Fibroblast of pulmonary artery (primary cell): ENCODE measurements at regions not wholly inside any gene's neighbourhood (a gene's known extent, or its start where the extent isn't known, plus 50 kb on each side); places are given as distances from the start of the nearest gene placed in this dataset.

Experiments
- DNase-seq: peaks from one replicate; pipeline ENCODE4 v3.0.0-alpha.2; 2010; ENCODE audit warnings: low read depth
- H3K4me3 ChIP-seq: replicated peaks from 2 replicates; pipeline ENCODE4 v1.5.1; 2011; ENCODE audit warnings: low read depth, mild to moderate bottlenecking, control low read depth, low read length, moderate library complexity
- TF ChIP-seq, protein P1 (sequence below): IDR thresholded peaks from 2 replicates; pipeline ENCODE4 v1.5.1; 2011; ENCODE audit warnings: mild to moderate bottlenecking, control low read depth, low read length, inconsistent platforms; ENCODE audit errors: missing control alignments

- TF ChIP-seq, protein P1, sequence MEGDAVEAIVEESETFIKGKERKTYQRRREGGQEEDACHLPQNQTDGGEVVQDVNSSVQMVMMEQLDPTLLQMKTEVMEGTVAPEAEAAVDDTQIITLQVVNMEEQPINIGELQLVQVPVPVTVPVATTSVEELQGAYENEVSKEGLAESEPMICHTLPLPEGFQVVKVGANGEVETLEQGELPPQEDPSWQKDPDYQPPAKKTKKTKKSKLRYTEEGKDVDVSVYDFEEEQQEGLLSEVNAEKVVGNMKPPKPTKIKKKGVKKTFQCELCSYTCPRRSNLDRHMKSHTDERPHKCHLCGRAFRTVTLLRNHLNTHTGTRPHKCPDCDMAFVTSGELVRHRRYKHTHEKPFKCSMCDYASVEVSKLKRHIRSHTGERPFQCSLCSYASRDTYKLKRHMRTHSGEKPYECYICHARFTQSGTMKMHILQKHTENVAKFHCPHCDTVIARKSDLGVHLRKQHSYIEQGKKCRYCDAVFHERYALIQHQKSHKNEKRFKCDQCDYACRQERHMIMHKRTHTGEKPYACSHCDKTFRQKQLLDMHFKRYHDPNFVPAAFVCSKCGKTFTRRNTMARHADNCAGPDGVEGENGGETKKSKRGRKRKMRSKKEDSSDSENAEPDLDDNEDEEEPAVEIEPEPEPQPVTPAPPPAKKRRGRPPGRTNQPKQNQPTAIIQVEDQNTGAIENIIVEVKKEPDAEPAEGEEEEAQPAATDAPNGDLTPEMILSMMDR = no peak
- DNase-seq = no peak
Observed at GRCh38 chr14:27078191-27078590, 480.4 kb upstream of the NOVA1 start.

DNA sequence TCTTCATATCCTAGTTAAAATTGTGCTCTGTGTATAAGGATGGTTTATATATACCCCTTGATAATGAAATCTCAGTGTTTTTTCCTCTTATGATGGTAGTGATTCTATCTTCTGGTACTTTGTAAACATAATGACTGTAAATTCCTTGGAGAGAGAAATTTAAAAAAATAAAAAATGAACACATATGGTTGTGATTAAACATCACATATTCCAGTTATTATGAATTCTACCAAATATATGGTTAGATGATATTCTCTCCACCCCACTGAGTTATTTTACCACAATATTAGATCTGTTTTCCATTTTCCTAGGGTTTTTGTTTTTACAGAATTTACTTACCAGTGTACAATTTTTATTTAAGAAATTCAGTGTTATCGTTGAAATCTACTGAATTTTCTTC lies 481.9 kb upstream of the NOVA1 start:
- TF ChIP-seq, protein P1 = no peak
- no peak overlapping the region for H3K4me3 ChIP-seq
- no peak for DNase-seq

More at GRCh38 chr14:27078191-27078590, 480.4 kb upstream of the NOVA1 start:
- no peak overlapping the region for H3K4me3 ChIP-seq

GRCh38 chr14:27085500-27085899 lies 487.7 kb upstream of the NOVA1 start:
- TF ChIP-seq, protein P1 = no peak

GRCh38 chr14:27090716-27091115 lies 492.9 kb upstream of the NOVA1 start:
- H3K4me3 ChIP-seq = no peak overlapping the region
- DNase-seq = no peak
- TF ChIP-seq, protein P1 = no peak

More at GRCh38 chr14:27085500-27085899, 487.7 kb upstream of the NOVA1 start:
- no peak for DNase-seq
- no peak overlapping the region for H3K4me3 ChIP-seq

- TF ChIP-seq, protein P1 = no peak
- DNase-seq = no peak
- H3K4me3 ChIP-seq = no peak overlapping the region
Observed at GRCh38 chr14:27091973-27092372, 494.1 kb upstream of the NOVA1 start.

- H3K4me3 ChIP-seq = no peak overlapping the region
- DNase-seq = no peak
- TF ChIP-seq, protein P1 = no peak
Observed at GRCh38 chr14:27096091-27096490, 498.3 kb upstream of the NOVA1 start.

DNA sequence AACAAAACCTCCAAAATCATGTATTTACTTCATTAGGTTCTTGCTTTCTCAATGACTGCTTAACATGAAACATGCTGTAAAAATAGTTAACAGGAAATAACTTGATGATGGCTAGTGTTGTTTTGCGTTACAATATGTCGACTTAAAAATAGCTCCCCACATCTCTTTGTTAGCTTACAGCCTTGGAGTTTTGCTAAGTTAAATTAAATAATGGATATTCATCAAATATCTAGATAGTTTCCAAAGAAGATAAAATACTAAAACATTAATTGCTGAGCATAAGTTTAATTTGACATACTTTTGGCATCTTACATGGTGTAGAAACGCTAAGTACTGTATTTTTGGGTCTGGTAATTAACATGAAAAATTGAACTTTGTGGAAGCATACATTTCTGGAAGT lies 500.6 kb upstream of the NOVA1 start:
- no peak for DNase-seq
- TF ChIP-seq, protein P1 = no peak
- no peak overlapping the region for H3K4me3 ChIP-seq
